ENCODE measurements at regions not wholly inside any gene's neighbourhood (a gene's known extent, or its start where the extent isn't known, plus 50 kb on each side); places are given as distances from the start of the nearest gene placed in this dataset.

GRCh38 chr2:129488376-129488775, 491.1 kb upstream of the RAB6C start:
- DNase-seq (ENCODE audit: low spot score) = no peak
- peaks cover 0 to 2% (median 0%) of the 10 kb centered on the region in 4 donors for H3K9me3 ChIP-seq (ENCODE audit: control insufficient read depth in 4 of 4, low read length in 3 of 4)
- no peak overlapping the region for H3K27ac ChIP-seq (ENCODE audit: low read depth in 1 of 2, low read length in 2 of 2)
- H3K9ac ChIP-seq (ENCODE audit: low read depth in 1 of 2, low read length in 2 of 2) = no peak overlapping the region
- no peaks in the 10 kb centered on the region for H3K4me1 ChIP-seq (ENCODE audit: control insufficient read depth in 4 of 4, insufficient read depth in 4 of 4, low read length in 3 of 4)
- H3K27me3 ChIP-seq (ENCODE audit: control insufficient read depth in 4 of 4, insufficient read depth in 4 of 4, low read length in 3 of 4) = peaks cover 0 to 8% (median 0%) of the 10 kb centered on the region in 4 donors
- WGBS = 69% methylated on average over 4 of the region's 4 CpGs
- no peaks in the 10 kb centered on the region for H3K36me3 ChIP-seq (ENCODE audit: control insufficient read depth in 4 of 4, insufficient read depth in 3 of 4, low read depth in 1 of 4, low read length in 3 of 4)
- no peak for TF ChIP-seq HNF4A (conservative IDR thresholded peaks at IDR 0.05)
- no peak for TF ChIP-seq ATF3 (IDR thresholded peaks at IDR 0.05)
- no peak for TF ChIP-seq ZBTB33 (IDR thresholded peaks at IDR 0.05)
- TF ChIP-seq RXRA (IDR thresholded peaks at IDR 0.05) = no peak
- no peak for TF ChIP-seq NR2F2 (IDR thresholded peaks at IDR 0.05)
- no peak overlapping the region for H3K4me3 ChIP-seq (ENCODE audit: low read depth in 1 of 3, low read length in 3 of 3)

- DNase-seq (ENCODE audit: low spot score) = no peak
- Histone ChIP-seq H3K4me1 (ENCODE audit: control insufficient read depth in 4 of 4, insufficient read depth in 4 of 4, low read length in 3 of 4) (no peaks in the 10 kb centered on the region), H3K27me3 (ENCODE audit: control insufficient read depth in 4 of 4, insufficient read depth in 4 of 4, low read length in 3 of 4) (peaks cover 0 to 8% (median 1%) of the 10 kb centered on the region in 4 donors), H3K9ac (ENCODE audit: low read depth in 1 of 2, low read length in 2 of 2) (no peak overlapping the region), H3K9me3 (ENCODE audit: control insufficient read depth in 4 of 4, low read length in 3 of 4) (peaks cover 0 to 2% (median 0%) of the 10 kb centered on the region in 4 donors), H3K4me3 (ENCODE audit: low read depth in 1 of 3, low read length in 3 of 3) (no peak overlapping the region), H3K27ac (ENCODE audit: low read depth in 1 of 2, low read length in 2 of 2) (no peak overlapping the region), H3K36me3 (ENCODE audit: control insufficient read depth in 4 of 4, insufficient read depth in 3 of 4, low read depth in 1 of 4, low read length in 3 of 4) (no peaks in the 10 kb centered on the region)
- TF ChIP-seq EGR1 (IDR thresholded peaks at IDR 0.05; ENCODE audit: low read depth in 2 of 2) = no peak
- WGBS = 76% methylated on average over 7 of the region's 7 CpGs
Observed at GRCh38 chr2:129490641-129491040, 488.8 kb upstream of the RAB6C start.

GRCh38 chr2:129491308-129491707, 488.2 kb upstream of the RAB6C start:
- Histone ChIP-seq H3K9me3 (ENCODE audit: control insufficient read depth in 4 of 4, low read length in 3 of 4) (peaks cover 0 to 2% (median 0%) of the 10 kb centered on the region in 4 donors), H3K27me3 (ENCODE audit: control insufficient read depth in 4 of 4, insufficient read depth in 4 of 4, low read length in 3 of 4) (peaks cover 0 to 8% (median 1%) of the 10 kb centered on the region in 4 donors)
- no peak for DNase-seq (ENCODE audit: low spot score)

More at GRCh38 chr2:129491308-129491707, 488.2 kb upstream of the RAB6C start:
- WGBS = 40% methylated on average over 2 of the region's 2 CpGs
- no peak overlapping the region for H3K4me3 ChIP-seq (ENCODE audit: low read depth in 1 of 3, low read length in 3 of 3)
- no peaks in the 10 kb centered on the region for H3K4me1 ChIP-seq (ENCODE audit: control insufficient read depth in 4 of 4, insufficient read depth in 4 of 4, low read length in 3 of 4)
- H3K36me3 ChIP-seq (ENCODE audit: control insufficient read depth in 4 of 4, insufficient read depth in 3 of 4, low read depth in 1 of 4, low read length in 3 of 4) = no peaks in the 10 kb centered on the region
- no peak overlapping the region for H3K27ac ChIP-seq (ENCODE audit: low read depth in 1 of 2, low read length in 2 of 2)
- TF ChIP-seq GABPA (IDR thresholded peaks at IDR 0.05 in 1 of 2, conservative IDR thresholded peaks at IDR 0.05 in 1 of 2) (no peak), TAF1 (conservative IDR thresholded peaks at IDR 0.05) (no peak), FOXA2 (IDR thresholded peaks at IDR 0.05) (no peak), ATF3 (IDR thresholded peaks at IDR 0.05) (no peak), SP1 (IDR thresholded peaks at IDR 0.05) (no peak), NR2F2 (IDR thresholded peaks at IDR 0.05) (no peak), EGR1 (IDR thresholded peaks at IDR 0.05; ENCODE audit: low read depth in 2 of 2) (no peak), RXRA (IDR thresholded peaks at IDR 0.05) (no peak), MAX (IDR thresholded peaks at IDR 0.05) (no peak), HNF4A (conservative IDR thresholded peaks at IDR 0.05) (no peak), CTCF (IDR thresholded peaks at IDR 0.05; ENCODE audit: low read depth, low read length, missing input control) (no peak), FOXA1 (IDR thresholded peaks at IDR 0.05) (no peak), JUND (IDR thresholded peaks at IDR 0.05) (no peak), YY1 (IDR thresholded peaks at IDR 0.05) (no peak), HNF4G (IDR thresholded peaks at IDR 0.05) (no peak), REST (IDR thresholded peaks at IDR 0.05) (no peak)
- H3K9ac ChIP-seq (ENCODE audit: low read depth in 1 of 2, low read length in 2 of 2) = no peak overlapping the region

All from liver (tissue), 8 donors.